ENCODE measurements at regions not wholly inside any gene's neighbourhood (a gene's known extent, or its start where the extent isn't known, plus 50 kb on each side); places are given as distances from the start of the nearest gene placed in this dataset.
"Not testable (repeated sequence)": the region's sequence is repeated elsewhere in the genome, so short reads cannot be mapped to it uniquely, and the experiment has no call there.

GRCh38 chr12:34223640-34224039, 201.3 kb downstream of the ALG10 start:
- TF ChIP-seq POLR2AphosphoS5 (IDR thresholded peaks at IDR 0.05; ENCODE audit: borderline replicate concordance, low read depth, low read length), result no peak
- no peak for TF ChIP-seq FOXP2 (optimal IDR thresholded peaks at IDR 0.05; ENCODE audit: control extremely low read depth, extremely low read length, insufficient read depth)
- no peak for TF ChIP-seq EZH2 (IDR thresholded peaks at IDR 0.05)
- DNase-seq (ENCODE audit: low read depth, low spot score), result no peak
- no peak overlapping the region for H3K9ac ChIP-seq (ENCODE audit: insufficient read length)
- H3K9me3 ChIP-seq (ENCODE audit: low read depth, low read length), result no peaks in the 10 kb centered on the region
- H3K27ac ChIP-seq, result no peak overlapping the region
- H3K36me3 ChIP-seq (ENCODE audit: insufficient read depth, low read length), result no peaks in the 10 kb centered on the region
- no peak overlapping the region for H3K4me3 ChIP-seq

- not testable (repeated sequence) for H3K36me3 ChIP-seq (ENCODE audit: insufficient read depth, low read length); H3K9me3 ChIP-seq (ENCODE audit: low read depth, low read length); H3K27ac ChIP-seq; H3K9ac ChIP-seq (ENCODE audit: insufficient read length); H3K4me3 ChIP-seq; DNase-seq (ENCODE audit: low read depth, low spot score)
These were observed 203.7 kb downstream of the ALG10 start for GRCh38 chr12:34226044-34226443.

- not testable (repeated sequence) for H3K9me3 ChIP-seq (ENCODE audit: low read depth, low read length); H3K4me3 ChIP-seq; H3K27ac ChIP-seq; H3K9ac ChIP-seq (ENCODE audit: insufficient read length); H3K36me3 ChIP-seq (ENCODE audit: insufficient read depth, low read length); DNase-seq (ENCODE audit: low read depth, low spot score)
These were observed 205.8 kb downstream of the ALG10 start for GRCh38 chr12:34228046-34228445.

- H3K4me3 ChIP-seq; H3K9me3 ChIP-seq (ENCODE audit: low read depth, low read length); H3K9ac ChIP-seq (ENCODE audit: insufficient read length); H3K27ac ChIP-seq; DNase-seq (ENCODE audit: low read depth, low spot score); H3K36me3 ChIP-seq (ENCODE audit: insufficient read depth, low read length): not testable (repeated sequence)
These were observed 206.7 kb downstream of the ALG10 start for GRCh38 chr12:34229033-34229432.

- no peak for DNase-seq (ENCODE audit: low read depth, low spot score)
- no peaks in the 10 kb centered on the region for H3K36me3 ChIP-seq (ENCODE audit: insufficient read depth, low read length)
- H3K4me3 ChIP-seq, result no peak overlapping the region
- no peak for TF ChIP-seq POLR2AphosphoS5 (IDR thresholded peaks at IDR 0.05; ENCODE audit: borderline replicate concordance, low read depth, low read length)
- no peak for TF ChIP-seq FOXP2 (optimal IDR thresholded peaks at IDR 0.05; ENCODE audit: control extremely low read depth, extremely low read length, insufficient read depth)
- TF ChIP-seq EZH2 (IDR thresholded peaks at IDR 0.05), result no peak
- H3K9ac ChIP-seq (ENCODE audit: insufficient read length), result no peak overlapping the region
- no peak overlapping the region for H3K27ac ChIP-seq
- H3K9me3 ChIP-seq (ENCODE audit: low read depth, low read length), result no peaks in the 10 kb centered on the region
These were observed 211.3 kb downstream of the ALG10 start for GRCh38 chr12:34233618-34234017.

GRCh38 chr12:34236073-34236472, 213.8 kb downstream of the ALG10 start:
- no peaks in the 10 kb centered on the region for H3K9me3 ChIP-seq (ENCODE audit: low read depth, low read length)
- no peak for TF ChIP-seq POLR2AphosphoS5 (IDR thresholded peaks at IDR 0.05; ENCODE audit: borderline replicate concordance, low read depth, low read length)
- no peak for TF ChIP-seq FOXP2 (optimal IDR thresholded peaks at IDR 0.05; ENCODE audit: control extremely low read depth, extremely low read length, insufficient read depth)
- no peak for TF ChIP-seq EZH2 (IDR thresholded peaks at IDR 0.05)
- no peak for DNase-seq (ENCODE audit: low read depth, low spot score)
- H3K4me3 ChIP-seq, result no peak overlapping the region
- no peaks in the 10 kb centered on the region for H3K36me3 ChIP-seq (ENCODE audit: insufficient read depth, low read length)
- H3K9ac ChIP-seq (ENCODE audit: insufficient read length), result no peak overlapping the region
- H3K27ac ChIP-seq, result no peak overlapping the region

- Histone ChIP-seq H3K36me3 (ENCODE audit: insufficient read depth, low read length) (no peaks in the 10 kb centered on the region), H3K4me3 (no peak overlapping the region), H3K9me3 (ENCODE audit: low read depth, low read length) (no peaks in the 10 kb centered on the region), H3K27ac (no peak overlapping the region), H3K9ac (ENCODE audit: insufficient read length) (no peak overlapping the region)
- TF ChIP-seq EZH2 (IDR thresholded peaks at IDR 0.05), result no peak
- no peak for TF ChIP-seq FOXP2 (optimal IDR thresholded peaks at IDR 0.05; ENCODE audit: control extremely low read depth, extremely low read length, insufficient read depth)
- DNase-seq (ENCODE audit: low read depth, low spot score), result no peak
These were observed 222.3 kb downstream of the ALG10 start for GRCh38 chr12:34244608-34245007.

GRCh38 chr12:34249271-34249670, 227.0 kb downstream of the ALG10 start:
- no peak overlapping the region for H3K4me3 ChIP-seq
- H3K9me3 ChIP-seq (ENCODE audit: low read depth, low read length), result no peaks in the 10 kb centered on the region
- H3K9ac ChIP-seq (ENCODE audit: insufficient read length), result no peak overlapping the region
- H3K36me3 ChIP-seq (ENCODE audit: insufficient read depth, low read length), result no peaks in the 10 kb centered on the region
- DNase-seq (ENCODE audit: low read depth, low spot score), result no peak
- no peak for TF ChIP-seq FOXP2 (optimal IDR thresholded peaks at IDR 0.05; ENCODE audit: control extremely low read depth, extremely low read length, insufficient read depth)
- TF ChIP-seq POLR2AphosphoS5 (IDR thresholded peaks at IDR 0.05; ENCODE audit: borderline replicate concordance, low read depth, low read length), result no peak
- TF ChIP-seq EZH2 (IDR thresholded peaks at IDR 0.05), result no peak
- H3K27ac ChIP-seq, result no peak overlapping the region

GRCh38 chr12:34251879-34252278, 229.6 kb downstream of the ALG10 start:
- not testable (repeated sequence) for H3K36me3 ChIP-seq (ENCODE audit: insufficient read depth, low read length); DNase-seq (ENCODE audit: low read depth, low spot score); H3K4me3 ChIP-seq; H3K9me3 ChIP-seq (ENCODE audit: low read depth, low read length); H3K9ac ChIP-seq (ENCODE audit: insufficient read length); H3K27ac ChIP-seq

GRCh38 chr12:34253674-34254073, 231.4 kb downstream of the ALG10 start:
- H3K4me3 ChIP-seq, result no peak overlapping the region
- TF ChIP-seq POLR2AphosphoS5 (IDR thresholded peaks at IDR 0.05; ENCODE audit: borderline replicate concordance, low read depth, low read length), result no peak
- no peak for TF ChIP-seq FOXP2 (optimal IDR thresholded peaks at IDR 0.05; ENCODE audit: control extremely low read depth, extremely low read length, insufficient read depth)
- no peak for TF ChIP-seq EZH2 (IDR thresholded peaks at IDR 0.05)
- no peak overlapping the region for H3K27ac ChIP-seq
- no peaks in the 10 kb centered on the region for H3K36me3 ChIP-seq (ENCODE audit: insufficient read depth, low read length)
- DNase-seq (ENCODE audit: low read depth, low spot score), result no peak
- no peak overlapping the region for H3K9ac ChIP-seq (ENCODE audit: insufficient read length)
- no peaks in the 10 kb centered on the region for H3K9me3 ChIP-seq (ENCODE audit: low read depth, low read length)
